ENCODE measurements at regions not wholly inside any gene's neighbourhood (a gene's known extent, or its start where the extent isn't known, plus 50 kb on each side); places are given as distances from the start of the nearest gene placed in this dataset.
A peak's percentile ranks its signal among the peaks of the same experiment; 100 is the strongest.

DNA sequence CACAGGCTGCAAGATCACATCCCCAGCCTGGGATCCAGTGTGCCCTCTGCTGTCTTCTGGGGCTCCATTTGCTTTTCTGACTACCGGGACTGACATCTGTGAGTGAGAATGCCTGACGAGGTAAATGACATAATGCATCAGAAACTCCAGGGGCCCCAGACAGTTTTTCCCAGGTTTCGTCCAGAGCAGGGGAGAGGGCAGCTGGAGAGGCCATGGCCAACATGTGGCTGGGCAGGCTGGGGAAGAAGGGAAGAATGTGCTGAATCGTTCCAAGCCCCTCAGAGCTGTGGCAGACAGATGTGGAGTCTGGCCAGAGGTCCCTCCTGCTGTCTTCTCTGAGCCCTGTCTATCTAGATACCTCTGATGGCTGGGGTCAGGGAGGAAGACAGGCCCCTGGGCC lies 163.9 kb downstream of the TRIM29 start:
- Histone ChIP-seq H3K36me3 (replicated peaks; ENCODE audit: control insufficient read depth, insufficient read depth, low read length) (no peaks in the 10 kb centered on the region), H3K4me3 (ENCODE audit: insufficient read depth, low read depth, low read length) (no peak overlapping the region), H3K27me3 (ENCODE audit: control insufficient read depth, insufficient read depth, low read length) (no peaks in the 10 kb centered on the region; the same call in none of the 2 replicates)
- DNase-seq = no peak

DNA sequence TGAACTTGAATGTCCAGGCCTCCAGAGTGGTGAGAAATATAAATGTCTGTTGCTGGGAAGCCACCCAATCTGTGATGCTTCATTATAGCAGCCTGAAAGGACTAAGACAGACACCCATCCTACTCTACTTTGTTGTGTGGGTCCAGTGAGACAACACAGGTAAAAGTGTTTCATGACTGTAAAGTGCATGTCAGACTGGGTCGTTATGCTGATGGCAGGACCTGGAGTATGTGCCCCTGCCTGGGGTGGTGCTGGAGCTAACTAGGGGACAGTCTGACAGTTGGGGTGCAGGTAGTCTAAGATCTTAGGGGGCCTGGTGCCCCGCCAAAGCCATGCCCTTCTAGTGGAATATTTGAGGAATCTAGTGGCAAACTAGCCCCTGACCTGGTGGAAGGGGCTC lies 165.6 kb downstream of the TRIM29 start:
- Histone ChIP-seq H3K27me3 (ENCODE audit: control insufficient read depth, insufficient read depth, low read length) (no peaks in the 10 kb centered on the region; the same call in 1 of the 2 replicates), H3K4me3 (ENCODE audit: insufficient read depth, low read depth, low read length) (no peak overlapping the region), H3K36me3 (replicated peaks; ENCODE audit: control insufficient read depth, insufficient read depth, low read length) (no peaks in the 10 kb centered on the region)
- DNase-seq = no peak

DNA sequence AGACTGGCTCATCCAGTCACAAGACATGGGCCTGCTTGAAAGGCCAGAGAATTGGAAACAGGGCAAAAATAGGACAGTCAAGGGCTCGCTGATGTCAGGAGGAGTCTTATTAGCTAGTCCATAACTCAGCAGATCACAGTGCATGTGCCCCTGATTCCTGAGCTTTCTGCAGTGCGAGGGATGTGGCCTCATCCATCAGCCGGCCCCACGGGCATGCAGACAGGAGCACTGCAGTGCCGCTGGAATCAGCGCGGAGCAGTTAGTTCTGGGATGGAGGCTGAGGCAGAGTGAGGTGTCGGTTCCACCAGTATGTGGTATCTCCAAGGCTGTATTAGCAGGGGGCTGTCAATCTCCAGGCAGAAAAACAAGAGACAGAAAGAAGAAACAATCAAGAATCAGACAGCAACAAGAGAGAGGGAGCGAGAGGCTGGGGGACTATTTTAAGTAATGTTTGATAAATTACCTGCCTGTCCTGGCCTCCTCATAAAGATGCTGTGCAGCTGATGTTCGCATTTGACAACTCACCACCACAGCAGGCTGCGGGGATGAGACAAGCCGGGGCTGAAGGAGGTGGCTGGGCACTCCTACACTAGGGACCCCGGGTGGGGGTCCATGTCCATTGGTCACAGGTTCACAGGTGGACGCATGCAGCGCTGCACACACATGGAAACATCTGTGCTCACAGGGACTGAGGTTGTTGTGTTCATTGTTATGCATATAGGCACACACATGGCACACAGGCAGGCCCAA lies 167.2 kb downstream of the TRIM29 start:
- Histone ChIP-seq H3K36me3 (replicated peaks; ENCODE audit: control insufficient read depth, insufficient read depth, low read length) (no peaks in the 10 kb centered on the region), H3K4me3 (ENCODE audit: insufficient read depth, low read depth, low read length) (no peak overlapping the region), H3K27me3 (ENCODE audit: control insufficient read depth, insufficient read depth, low read length) (no peaks in the 10 kb centered on the region; the same call in 1 of the 2 replicates)
- DNase-seq = no peak

DNA sequence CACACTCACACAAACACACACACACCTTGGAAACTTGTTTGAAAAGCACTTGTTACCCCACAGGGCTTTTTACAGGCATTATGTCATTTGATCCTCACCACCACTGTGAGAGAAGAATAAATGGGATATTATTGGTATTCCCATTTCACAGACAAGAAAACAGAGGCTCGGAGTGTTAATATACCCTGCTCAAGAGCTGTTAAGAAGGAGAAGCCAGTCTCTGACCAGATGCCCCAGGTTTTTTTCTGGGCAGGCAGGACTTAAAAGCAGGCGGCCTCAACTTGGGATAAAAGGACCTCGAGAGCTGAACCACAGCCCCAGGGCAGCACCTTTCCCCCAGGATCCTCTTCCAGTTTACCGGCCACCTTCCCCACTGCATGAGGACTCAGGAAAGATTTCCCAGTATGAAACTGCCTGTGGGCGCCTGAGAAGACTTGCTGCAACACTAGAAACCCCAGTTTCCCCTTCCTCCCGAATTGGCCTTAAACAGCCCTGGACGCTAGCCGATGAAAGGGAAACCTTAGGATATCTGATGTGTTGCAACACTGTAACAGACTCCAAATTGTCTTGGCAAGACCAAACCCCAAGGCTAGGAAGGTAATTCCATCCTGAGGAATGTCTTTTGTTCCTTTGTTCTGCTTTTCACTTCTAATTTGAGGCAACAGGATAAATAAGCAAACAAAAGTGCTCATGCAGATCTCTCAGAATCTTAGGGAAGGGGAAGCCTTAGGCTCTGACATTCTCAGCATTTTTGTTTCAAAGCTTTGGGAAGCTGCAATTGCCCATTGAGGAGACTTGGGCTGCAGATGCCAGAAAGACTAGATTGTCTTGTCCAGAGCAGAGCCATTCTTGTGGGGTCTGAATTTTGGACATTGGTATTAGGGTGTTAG lies 173.5 kb downstream of the TRIM29 start:
- DNase-seq = no peak
- H3K27me3 ChIP-seq (ENCODE audit: control insufficient read depth, insufficient read depth, low read length) = no peaks in the 10 kb centered on the region
- H3K4me3 ChIP-seq (ENCODE audit: insufficient read depth, low read depth, low read length) = no peak overlapping the region
- H3K36me3 ChIP-seq (replicated peaks; ENCODE audit: control insufficient read depth, insufficient read depth, low read length) = no peaks in the 10 kb centered on the region

DNA sequence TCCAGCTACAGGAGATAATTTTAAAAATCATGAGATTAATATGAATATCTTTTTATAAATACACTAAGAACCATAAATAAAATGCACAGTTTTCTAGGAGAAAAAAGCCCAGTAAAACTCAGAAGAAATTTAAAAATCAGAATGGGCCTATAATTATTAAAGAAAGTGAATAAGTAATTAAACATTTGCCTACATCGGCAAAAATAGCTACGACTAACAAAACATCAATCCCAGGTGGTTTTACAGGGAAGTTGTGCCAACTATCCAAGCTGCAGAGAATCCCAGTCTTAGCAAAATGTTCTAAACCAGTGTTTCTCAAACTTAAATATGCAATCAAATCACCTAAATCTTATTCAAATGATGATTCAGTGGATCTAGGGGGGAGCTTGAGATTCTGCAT lies 180.0 kb downstream of the TRIM29 start:
- Histone ChIP-seq H3K36me3 (replicated peaks; ENCODE audit: control insufficient read depth, insufficient read depth, low read length) (no peaks in the 10 kb centered on the region), H3K4me3 (ENCODE audit: insufficient read depth, low read depth, low read length) (no peak overlapping the region), H3K27me3 (ENCODE audit: control insufficient read depth, insufficient read depth, low read length) (no peaks in the 10 kb centered on the region)
- no peak for DNase-seq

DNA sequence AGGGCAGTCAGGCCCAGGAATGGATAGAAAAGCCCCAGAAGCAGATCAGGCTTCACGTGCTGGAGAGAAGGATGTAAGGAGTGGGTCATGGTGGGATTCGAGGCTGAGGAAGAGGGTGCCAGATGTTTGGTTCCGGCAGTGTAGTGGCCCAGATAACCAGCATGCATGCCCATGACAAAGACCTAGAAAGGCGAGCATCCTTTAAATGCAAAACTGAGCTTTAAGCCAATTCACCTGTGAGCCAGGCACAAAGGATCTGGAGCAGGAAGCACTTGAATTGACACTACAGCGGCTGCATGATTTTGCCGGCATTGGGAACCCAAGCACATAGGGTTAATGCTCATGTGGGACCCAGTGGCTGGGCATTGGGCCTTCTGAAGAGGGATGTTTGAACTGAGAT lies 185.5 kb downstream of the TRIM29 start:
- DNase-seq = no peak
- Histone ChIP-seq H3K27me3 (ENCODE audit: control insufficient read depth, insufficient read depth, low read length) (no peaks in the 10 kb centered on the region), H3K4me3 (ENCODE audit: insufficient read depth, low read depth, low read length) (no peak overlapping the region), H3K36me3 (replicated peaks; ENCODE audit: control insufficient read depth, insufficient read depth, low read length) (no peaks in the 10 kb centered on the region)

DNA sequence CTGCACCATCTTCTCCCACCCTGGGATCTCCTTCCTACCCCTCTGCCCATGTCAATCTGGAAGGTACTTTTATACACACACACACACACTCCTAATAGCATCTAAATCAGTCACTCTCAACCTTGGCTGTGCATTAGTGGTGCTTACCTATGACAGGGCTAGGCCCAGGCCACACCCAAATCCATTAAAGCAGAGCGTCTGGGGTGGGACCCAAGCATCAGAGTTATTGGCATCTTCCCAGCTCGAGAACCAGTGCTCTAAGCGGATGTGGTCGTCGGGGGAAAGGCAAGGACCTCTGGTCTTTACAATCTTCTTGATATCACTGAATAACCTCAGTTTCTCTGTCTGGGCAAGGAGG lies 194.6 kb downstream of the TRIM29 start:
- Histone ChIP-seq H3K27me3 (ENCODE audit: control insufficient read depth, insufficient read depth, low read length) (no peaks in the 10 kb centered on the region), H3K4me3 (ENCODE audit: insufficient read depth, low read depth, low read length) (no peak overlapping the region), H3K36me3 (replicated peaks; ENCODE audit: control insufficient read depth, insufficient read depth, low read length) (no peaks in the 10 kb centered on the region)
- no peak for DNase-seq

DNA sequence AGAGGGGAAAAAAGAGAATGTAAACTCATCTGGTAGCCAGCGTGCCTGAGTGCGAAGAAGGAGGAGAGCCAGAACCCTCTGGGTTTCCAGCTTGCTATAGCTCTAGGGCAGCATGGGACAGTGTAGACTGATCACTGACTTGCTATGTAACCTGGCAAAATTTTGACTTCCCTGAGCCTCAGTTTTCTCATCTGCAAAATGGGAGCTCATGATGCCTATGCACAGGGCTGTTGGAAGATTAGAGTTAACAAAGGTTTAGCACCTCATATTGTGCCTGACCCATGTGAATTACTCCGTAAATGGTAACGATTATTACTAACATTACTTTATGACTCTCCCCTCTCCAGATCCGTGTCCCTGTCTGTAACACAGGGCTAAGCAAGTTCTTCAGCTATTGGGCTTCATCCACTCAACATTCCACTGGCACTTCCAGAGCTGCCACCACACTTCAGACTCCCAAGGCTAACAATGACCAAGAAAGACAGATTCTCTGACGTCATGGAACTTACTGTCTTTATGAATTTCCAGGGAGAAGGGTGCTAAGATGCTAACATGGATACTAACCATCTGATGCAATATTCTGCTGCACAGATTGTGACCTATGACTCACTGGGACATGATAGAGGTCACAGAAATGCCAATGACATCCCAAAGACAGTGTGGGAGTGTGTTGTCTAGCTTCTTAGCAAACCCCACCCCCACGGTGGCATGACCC lies 195.2 kb downstream of the TRIM29 start:
- Histone ChIP-seq H3K36me3 (replicated peaks; ENCODE audit: control insufficient read depth, insufficient read depth, low read length) (no peaks in the 10 kb centered on the region), H3K4me3 (ENCODE audit: insufficient read depth, low read depth, low read length) (no peak overlapping the region), H3K27me3 (ENCODE audit: control insufficient read depth, insufficient read depth, low read length) (no peaks in the 10 kb centered on the region)
- DNase-seq = no peak

DNA sequence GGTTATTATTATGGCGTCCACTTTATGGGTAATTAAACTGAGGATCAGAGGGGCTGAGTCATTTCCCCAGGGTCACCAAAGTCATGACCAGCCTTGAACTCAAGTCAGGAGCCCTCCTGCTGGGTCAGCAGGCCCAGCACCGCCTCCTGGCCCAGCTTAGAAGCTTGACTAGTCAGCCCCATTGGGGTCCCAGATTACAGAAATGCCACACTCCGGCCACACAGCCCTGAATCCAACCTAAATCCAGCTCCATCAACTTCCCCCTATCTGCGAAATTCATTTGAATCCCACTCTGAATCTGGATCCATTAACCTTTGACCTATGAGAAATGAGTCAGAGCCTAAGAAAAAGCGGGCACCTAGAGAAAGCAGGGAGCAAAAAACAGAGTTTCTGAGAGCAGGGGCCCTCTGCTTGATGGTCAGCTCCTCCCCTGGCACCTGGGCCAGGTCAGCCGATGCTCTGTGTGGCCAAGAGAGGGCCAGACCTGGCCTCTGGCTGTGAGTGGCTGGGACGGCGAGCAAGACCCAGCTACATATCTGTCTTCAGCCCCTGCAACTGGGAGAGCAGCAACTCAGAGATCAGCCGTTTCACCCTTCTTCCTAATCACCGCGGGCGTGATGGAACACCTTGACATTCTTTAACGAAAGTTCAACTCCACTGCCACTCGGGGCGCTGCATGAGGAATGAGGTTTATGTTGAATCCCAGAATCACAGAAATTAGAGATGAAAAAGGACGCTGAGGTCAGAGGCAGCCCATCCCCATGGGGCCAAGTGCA lies 196.1 kb downstream of the TRIM29 start:
- Histone ChIP-seq H3K4me3 (ENCODE audit: insufficient read depth, low read depth, low read length) (no peak overlapping the region), H3K27me3 (ENCODE audit: control insufficient read depth, insufficient read depth, low read length) (no peaks in the 10 kb centered on the region), H3K36me3 (replicated peaks; ENCODE audit: control insufficient read depth, insufficient read depth, low read length) (no peaks in the 10 kb centered on the region)
- peak; percentile 72 for DNase-seq

DNA sequence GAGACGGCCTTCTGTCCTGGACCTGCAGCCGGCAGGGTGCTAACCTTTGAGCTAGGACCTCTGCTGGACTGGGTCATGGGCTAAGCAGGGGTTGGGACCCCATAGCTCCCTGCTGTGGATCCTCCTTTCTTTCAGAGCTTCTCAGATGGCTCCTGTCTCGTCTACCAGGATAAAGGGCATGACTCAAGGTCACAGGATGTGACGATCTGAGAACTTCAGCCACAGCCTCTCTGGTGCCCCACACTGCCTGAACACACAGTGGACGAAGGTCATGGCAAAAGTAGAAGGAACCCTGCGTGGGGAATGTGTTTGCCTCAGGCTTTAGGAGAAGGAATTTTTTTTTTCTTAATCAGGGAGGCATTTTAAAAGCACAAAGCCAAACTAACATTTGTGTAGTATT lies 196.7 kb downstream of the TRIM29 start:
- no peak overlapping the region for H3K4me3 ChIP-seq (ENCODE audit: insufficient read depth, low read depth, low read length)
- no peaks in the 10 kb centered on the region for H3K36me3 ChIP-seq (replicated peaks; ENCODE audit: control insufficient read depth, insufficient read depth, low read length)
- H3K27me3 ChIP-seq (ENCODE audit: control insufficient read depth, insufficient read depth, low read length) = no peaks in the 10 kb centered on the region
- DNase-seq = no peak

DNA sequence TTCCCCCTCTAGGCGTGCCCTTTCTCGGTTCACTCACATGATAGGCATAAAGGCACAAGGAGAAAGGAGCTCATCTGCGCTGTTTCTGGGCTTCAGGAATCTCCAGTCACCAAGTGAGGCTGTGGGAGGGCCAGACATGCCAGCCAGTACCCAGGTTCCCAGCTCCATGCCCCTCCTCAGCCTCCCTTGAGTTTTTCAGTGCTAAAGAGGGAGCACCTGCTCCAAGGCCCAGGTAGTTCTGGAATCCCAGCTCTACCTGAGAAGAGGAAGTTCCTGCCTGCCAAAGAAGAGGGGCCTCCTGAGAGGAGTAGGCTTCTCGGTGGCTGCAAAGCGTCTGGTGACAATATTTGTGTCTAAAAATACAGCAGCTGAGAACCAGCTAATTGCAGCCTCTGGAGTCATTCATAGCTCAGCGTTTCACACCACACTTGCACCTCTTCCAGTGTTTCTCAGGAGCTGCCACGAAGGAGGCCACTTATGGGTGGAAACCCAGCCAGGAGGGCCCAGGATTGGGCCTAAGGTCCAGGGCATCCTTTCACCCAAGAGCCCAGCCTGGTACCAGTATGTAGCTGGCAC lies 197.4 kb downstream of the TRIM29 start:
- Histone ChIP-seq H3K4me3 (ENCODE audit: insufficient read depth, low read depth, low read length) (no peak overlapping the region), H3K27me3 (ENCODE audit: control insufficient read depth, insufficient read depth, low read length) (no peaks in the 10 kb centered on the region), H3K36me3 (replicated peaks; ENCODE audit: control insufficient read depth, insufficient read depth, low read length) (no peaks in the 10 kb centered on the region)
- no peak for DNase-seq

DNA sequence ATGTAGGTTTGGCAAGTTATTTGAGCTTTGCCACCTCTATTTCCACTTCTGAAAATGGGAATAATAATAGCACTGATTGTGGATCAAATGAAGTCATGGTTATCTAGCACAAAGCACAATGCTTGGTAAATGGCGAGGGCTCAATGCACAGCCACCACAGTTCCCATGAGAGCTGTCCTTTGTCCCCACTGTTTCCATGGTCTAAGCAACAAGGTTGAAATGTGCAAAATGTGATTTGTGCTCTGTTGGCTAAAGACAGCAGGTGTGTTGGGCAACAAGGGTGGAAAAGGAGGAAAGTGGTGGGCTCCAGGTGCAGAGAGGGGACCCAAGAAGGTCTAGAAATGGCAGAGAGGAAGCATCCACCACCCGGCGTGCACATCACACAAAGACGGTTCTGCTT lies 200.5 kb downstream of the TRIM29 start:
- Histone ChIP-seq H3K27me3 (ENCODE audit: control insufficient read depth, insufficient read depth, low read length) (no peaks in the 10 kb centered on the region), H3K4me3 (ENCODE audit: insufficient read depth, low read depth, low read length) (no peak overlapping the region), H3K36me3 (replicated peaks; ENCODE audit: control insufficient read depth, insufficient read depth, low read length) (no peaks in the 10 kb centered on the region)
- no peak for DNase-seq

DNA sequence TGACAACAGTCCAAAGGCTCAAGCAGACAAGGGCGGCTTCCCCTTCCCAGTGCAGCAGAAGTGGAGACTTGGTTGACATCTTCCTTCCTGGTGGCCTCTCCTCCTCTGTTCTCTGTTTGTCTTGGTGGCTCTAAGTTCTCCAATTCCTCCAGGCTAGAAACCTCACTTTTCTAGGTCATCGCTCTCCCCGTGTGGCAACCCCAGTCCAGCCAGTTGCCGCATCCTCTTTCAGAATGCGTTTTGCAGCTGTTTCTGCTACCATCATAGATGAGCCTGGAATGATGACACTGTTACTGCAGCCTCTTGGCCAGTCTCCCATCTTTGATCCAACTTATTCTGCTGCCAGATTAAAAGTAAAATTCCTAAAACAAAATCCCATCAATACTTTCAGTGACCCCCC lies 201.5 kb downstream of the TRIM29 start:
- DNase-seq = no peak
- H3K4me3 ChIP-seq (ENCODE audit: insufficient read depth, low read depth, low read length) = no peak overlapping the region
- H3K27me3 ChIP-seq (ENCODE audit: control insufficient read depth, insufficient read depth, low read length) = no peaks in the 10 kb centered on the region
- H3K36me3 ChIP-seq (replicated peaks; ENCODE audit: control insufficient read depth, insufficient read depth, low read length) = no peaks in the 10 kb centered on the region

DNA sequence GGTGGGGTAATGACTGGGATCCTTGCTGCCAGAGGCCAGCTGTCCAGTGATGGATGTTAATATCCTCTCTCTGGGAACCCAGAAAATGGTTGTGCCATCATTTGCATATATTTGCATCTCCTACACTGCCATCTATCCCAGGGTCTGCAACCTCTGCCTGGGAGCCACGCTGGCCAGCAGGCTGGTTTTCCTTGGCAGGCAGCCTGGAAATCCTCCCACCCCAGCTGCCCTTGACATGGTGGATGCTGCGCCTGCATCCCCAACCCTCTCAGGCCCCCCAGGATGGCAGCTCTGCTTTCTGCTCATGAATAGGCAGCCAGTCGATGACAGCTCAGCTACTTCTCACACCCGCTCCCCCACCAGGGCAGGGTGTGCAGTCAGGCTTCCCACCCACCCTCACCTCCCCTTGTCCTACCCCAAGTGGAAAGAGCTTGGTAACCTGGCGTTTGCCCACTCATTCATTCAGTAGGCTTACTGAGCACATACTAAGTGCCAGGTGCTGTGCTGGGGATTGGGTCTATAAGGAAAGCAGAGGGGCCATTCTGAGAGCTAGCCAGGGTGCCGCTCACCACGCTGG lies 202.5 kb downstream of the TRIM29 start:
- Histone ChIP-seq H3K36me3 (replicated peaks; ENCODE audit: control insufficient read depth, insufficient read depth, low read length) (no peaks in the 10 kb centered on the region), H3K4me3 (ENCODE audit: insufficient read depth, low read depth, low read length) (no peak overlapping the region), H3K27me3 (ENCODE audit: control insufficient read depth, insufficient read depth, low read length) (no peaks in the 10 kb centered on the region)
- DNase-seq = no peak
